H1 (cell line): ENCODE measurements at regions not wholly inside any gene's neighbourhood (a gene's known extent, or its start where the extent isn't known, plus 50 kb on each side); places are given as distances from the start of the nearest gene placed in this dataset.

Source experiments
- CTCF ChIA-PET: fragments of 300-600 bp; sonication (Branson Sonifier 250); formaldehyde crosslinking; loops from one replicate; lab custom pipeline; 2021; ENCODE audit not compliant: partially characterized antibody; lab: Charles Lee
- POLR2A ChIA-PET: fragments of 300-600 bp; sonication (Branson Sonifier 250); formaldehyde crosslinking; loops from one replicate; lab custom pipeline; 2021; ENCODE audit warnings: inconsistent platforms; ENCODE audit not compliant: partially characterized antibody; lab: Charles Lee
- DNase-seq, 2 experiments: peaks; one replicate each; pipeline versions ENCODE4 v3.0.0 to v3.0.0-alpha.2; 2010 to 2022; ENCODE audit warnings: low spot score in 2 of 2, low read depth in 1 of 2, mixed read lengths in 1 of 2
- FAIRE-seq: peaks from 2 replicates; lab custom pipeline; 2011; peaks lifted over from hg19 to GRCh38; lab: Jason Lieb, UNC
- H2AFZ ChIP-seq: 2 replicates; pipeline ENCODE4 v1.8.1; 2012; ENCODE audit warnings: low read length, inconsistent platforms
- H2AK5ac ChIP-seq: 2 replicates; pipeline ENCODE4 v1.6.1; 2013; ENCODE audit warnings: low read depth, low read length
- H2BK120ac ChIP-seq: replicated peaks from 2 replicates; pipeline ENCODE3; 2013; ENCODE audit warnings: low read depth, low read length, inconsistent platforms
- H2BK12ac ChIP-seq: 2 replicates; pipeline ENCODE4 v1.6.1; 2013; ENCODE audit warnings: low read depth, low read length
- H2BK15ac ChIP-seq: 2 replicates; pipeline ENCODE4 v1.6.1; 2013; ENCODE audit warnings: low read length
- H2BK20ac ChIP-seq: 2 replicates; pipeline ENCODE4 v1.6.1; 2013; ENCODE audit warnings: low read length
- H2BK5ac ChIP-seq: 2 replicates; pipeline ENCODE4 v1.6.1; 2013; ENCODE audit warnings: low read depth, low read length
- H3K14ac ChIP-seq: 2 replicates; pipeline ENCODE4 v1.6.1; 2013; ENCODE audit warnings: inconsistent platforms; ENCODE audit not compliant: insufficient read length
- H3K18ac ChIP-seq: 2 replicates; pipeline ENCODE4 v1.6.1; 2013; ENCODE audit warnings: low read length; ENCODE audit errors: extremely low read depth
- H3K23ac ChIP-seq: 2 replicates; pipeline ENCODE4 v1.6.1; 2013; ENCODE audit warnings: inconsistent platforms; ENCODE audit not compliant: insufficient read length
- H3K23me2 ChIP-seq: 2 replicates; pipeline ENCODE4 v1.6.1; 2013; ENCODE audit warnings: low read depth, low read length
- H3K27ac ChIP-seq: 2 replicates; pipeline ENCODE4 v1.6.1; 2011; ENCODE audit warnings: low read depth, low read length, inconsistent platforms
- H3K27me3 ChIP-seq, 4 experiments: replicated peaks in 1 of 4; 1 replicate in 1 of 4; 2 replicates in 3 of 4; pipeline versions ENCODE4 v1.6.1 to v1.8.1; 2011 to 2013; ENCODE audit warnings: low read length in 3 of 4, mild to moderate bottlenecking in 3 of 4, inconsistent platforms in 2 of 4, mixed read lengths in 2 of 4, moderate library complexity in 1 of 4; ENCODE audit not compliant: control insufficient read depth in 3 of 4, insufficient read depth in 3 of 4; ENCODE audit errors: extremely low read depth in 1 of 4
- H3K36me3 ChIP-seq, 4 experiments: 2 replicates each; pipeline versions ENCODE4 v1.6.1 to v1.8.1; 2011 to 2013; ENCODE audit warnings: mild to moderate bottlenecking in 4 of 4, low read length in 3 of 4, moderate library complexity in 2 of 4, control low read depth in 1 of 4, inconsistent platforms in 1 of 4; ENCODE audit not compliant: insufficient read depth in 4 of 4, control insufficient read depth in 2 of 4
- H3K4ac ChIP-seq: replicated peaks from 2 replicates; pipeline ENCODE3; 2013; ENCODE audit warnings: low read length, low read depth, mixed read lengths, inconsistent platforms; ENCODE audit not compliant: insufficient read length
- H3K4me1 ChIP-seq, 4 experiments: replicated peaks in 1 of 4; 1 replicate in 1 of 4; 2 replicates in 3 of 4; pipeline versions ENCODE4 v1.6.1 to v1.8.1; 2011 to 2013; ENCODE audit warnings: low read length in 3 of 4, inconsistent platforms in 2 of 4, mixed read lengths in 1 of 4; ENCODE audit not compliant: insufficient read depth in 4 of 4, control insufficient read depth in 3 of 4
- H3K4me2 ChIP-seq, 2 experiments: 2 replicates each; pipeline versions ENCODE4 v1.6.1 to v1.8.1; 2011 to 2013; ENCODE audit warnings: low read depth in 2 of 2, low read length in 2 of 2, control low read depth in 1 of 2, inconsistent platforms in 1 of 2, mild to moderate bottlenecking in 1 of 2; ENCODE audit not compliant: insufficient read depth in 1 of 2
- H3K4me3 ChIP-seq, 4 experiments: fragments of 200-600, 300-600 bp in 1 of 4; sonication (generic), shearing (Covaris generic), sonication (Bioruptor Twin) in 1 of 4; 2 replicates each; pipeline versions ENCODE4 v1.5.1 to v1.8.1; 2011 to 2016; ENCODE audit warnings: low read length in 4 of 4, low read depth in 3 of 4, control low read depth in 2 of 4, inconsistent platforms in 2 of 4, mild to moderate bottlenecking in 2 of 4, mixed read lengths in 1 of 4, moderate library complexity in 1 of 4; ENCODE audit not compliant: insufficient read depth in 2 of 4; ENCODE audit errors: extremely low read depth in 1 of 4
- H3K56ac ChIP-seq: replicated peaks from 2 replicates; pipeline ENCODE3; 2013; ENCODE audit warnings: low read depth, mild to moderate bottlenecking, mixed read lengths, low read length, inconsistent platforms; ENCODE audit not compliant: insufficient read length
- H3K79me1 ChIP-seq: 2 replicates; pipeline ENCODE4 v1.6.1; 2013; ENCODE audit warnings: low read depth, low read length, control low read depth
- H3K79me2 ChIP-seq, 2 experiments: 2 replicates each; pipeline versions ENCODE4 v1.6.1 to v1.8.1; 2012 to 2013; ENCODE audit warnings: low read length in 2 of 2, mild to moderate bottlenecking in 2 of 2, inconsistent platforms in 1 of 2; ENCODE audit not compliant: insufficient read depth in 2 of 2, control insufficient read depth in 1 of 2
- H3K9ac ChIP-seq, 4 experiments: replicated peaks in 1 of 4; 1 replicate in 1 of 4; 2 replicates in 3 of 4; pipeline versions ENCODE4 v1.6.1 to v1.8.1; 2011 to 2013; ENCODE audit warnings: low read depth in 3 of 4, low read length in 3 of 4, control low read depth in 2 of 4, mild to moderate bottlenecking in 2 of 4, moderate library complexity in 2 of 4, inconsistent platforms in 1 of 4; ENCODE audit errors: extremely low read depth in 1 of 4
- H3K9me3 ChIP-seq, 2 experiments: 2 replicates each; pipeline versions ENCODE4 v1.6.1 to v1.8.1; 2012 to 2013; ENCODE audit warnings: mild to moderate bottlenecking in 2 of 2, moderate library complexity in 2 of 2, control low read depth in 1 of 2, inconsistent platforms in 1 of 2, low read depth in 1 of 2, low read length in 1 of 2, mixed read lengths in 1 of 2; ENCODE audit not compliant: insufficient read depth in 2 of 2
- H4K20me1 ChIP-seq, 2 experiments: replicated peaks in 1 of 2; 2 replicates each; pipeline versions ENCODE3 to v1.8.1; 2011 to 2013; ENCODE audit warnings: inconsistent platforms in 2 of 2, low read length in 2 of 2, mild to moderate bottlenecking in 1 of 2; ENCODE audit not compliant: insufficient read depth in 2 of 2, control insufficient read depth in 1 of 2
- H4K5ac ChIP-seq: 2 replicates; pipeline ENCODE4 v1.6.1; 2013; ENCODE audit warnings: low read length, low read depth, mixed read lengths, inconsistent platforms; ENCODE audit not compliant: insufficient read length
- H4K8ac ChIP-seq: 2 replicates; pipeline ENCODE4 v1.8.0; 2013; ENCODE audit warnings: mild to moderate bottlenecking, moderate library complexity, low read length, inconsistent platforms; ENCODE audit not compliant: insufficient read depth; ENCODE audit errors: extremely low read depth
- H4K91ac ChIP-seq: replicated peaks from 2 replicates; pipeline ENCODE3; 2013; ENCODE audit warnings: low read length, mixed read lengths, inconsistent platforms; ENCODE audit not compliant: insufficient read length
- JUND ChIP-seq: IDR thresholded peaks from 2 replicates; pipeline ENCODE4 v1.6.1; 2011; ENCODE audit warnings: mild to moderate bottlenecking, improper control_type of control experiment, low read length
- SIX5 ChIP-seq: IDR thresholded peaks from 2 replicates; pipeline ENCODE4 v1.6.1; 2011; ENCODE audit warnings: mild to moderate bottlenecking, low read depth, low read length
- WGBS, 2 experiments: shearing (Covaris generic) in 1 of 2; methylation state at CpG; one replicate each; pipeline versions ENCODE4 v1.1.6 to v1.1.7; 2013 to 2015; ENCODE audit warnings: low lambda C conversion rate in 2 of 2, mixed read lengths in 2 of 2, inconsistent platforms in 1 of 2, low coverage in 1 of 2, missing lambda C conversion rate in 1 of 2; ENCODE audit not compliant: insufficient replicate concordance in 2 of 2, insufficient coverage in 1 of 2, insufficient read length in 1 of 2; ENCODE audit errors: extremely low coverage in 1 of 2, missing lambda C conversion rate in 1 of 2; 5-methylcytosine and 5-hydroxymethylcytosine counted together

DNA sequence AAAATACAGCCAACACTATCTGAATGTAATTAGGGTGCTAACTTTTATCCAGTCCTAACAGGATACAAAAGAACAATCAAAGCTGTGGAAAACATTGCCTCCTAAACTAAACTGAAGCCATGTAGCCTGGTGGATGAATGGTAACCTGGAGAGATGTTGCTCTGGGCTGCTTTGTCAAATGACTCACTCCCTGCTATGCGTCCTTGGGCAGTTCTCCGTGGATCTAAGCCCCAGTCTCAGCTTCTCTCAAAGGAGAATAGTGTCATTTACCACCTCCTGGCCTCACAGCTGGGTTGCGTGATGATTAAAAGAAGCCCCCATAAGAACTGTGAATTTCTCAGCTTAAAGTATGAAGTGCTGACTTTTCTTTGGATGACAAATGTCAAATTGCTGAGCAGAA lies 203.7 kb downstream of the ICOS start:
- WGBS, 2 experiments, result 85% methylated on average over 3 of the region's 3 CpGs; no CpG with 5 or more reads in 1 of the 2 experiments
- H4K5ac ChIP-seq, result no peak overlapping the region
- no peak overlapping the region for H4K91ac ChIP-seq
- H3K79me2 ChIP-seq, result no peaks in the 10 kb centered on the region
- H2BK5ac ChIP-seq, result no peak overlapping the region
- no peak overlapping the region for H3K18ac ChIP-seq
- no peak overlapping the region for H3K56ac ChIP-seq
- ChIA-PET POLR2A (no interaction called here), CTCF (interaction anchor here (0.6 to 2.6 kb wide), 10 partner anchors 12 to 1674 kb away, joined by 3 to 15 read pairs (median 4); no protein-coding TSS in a partner anchor)
- H3K4ac ChIP-seq, result no peak overlapping the region
- no peak overlapping the region for H4K8ac ChIP-seq
- H2BK120ac ChIP-seq, result no peak overlapping the region
- H3K4me2 ChIP-seq, result no peak overlapping the region
- peaks cover 0 to 4% (median 0%) of the 10 kb centered on the region in 4 experiments; a peak in 1 of 7 replicates for H3K4me1 ChIP-seq
- H3K9me3 ChIP-seq, result no peaks in the 10 kb centered on the region
- H2AK5ac ChIP-seq, result no peak overlapping the region
- no peaks in the 10 kb centered on the region for H3K36me3 ChIP-seq
- no peaks in the 10 kb centered on the region for H3K79me1 ChIP-seq
- TF ChIP-seq SIX5, result no peak
- TF ChIP-seq JUND, result no peak
- H3K23me2 ChIP-seq, result no peaks in the 10 kb centered on the region
- no peaks in the 10 kb centered on the region for H4K20me1 ChIP-seq
- no peak overlapping the region for H2BK12ac ChIP-seq
- no peak overlapping the region for H3K27ac ChIP-seq
- H3K27me3 ChIP-seq, result no peaks in the 10 kb centered on the region
- no peak overlapping the region for H2BK15ac ChIP-seq
- H3K9ac ChIP-seq, result no peak overlapping the region
- no peak for DNase-seq
- H3K4me3 ChIP-seq, result no peak overlapping the region
- no peak for FAIRE-seq
- no peak overlapping the region for H2BK20ac ChIP-seq
- H3K23ac ChIP-seq, result no peak overlapping the region
- no peak overlapping the region for H3K14ac ChIP-seq
- H2AFZ ChIP-seq, result no peak overlapping the region
